Ovary (tissue), 7 donors: ENCODE measurements at regions not wholly inside any gene's neighbourhood (a gene's known extent, or its start where the extent isn't known, plus 50 kb on each side); places are given as distances from the start of the nearest gene placed in this dataset.

Experiments
- DNase-seq, 5 donors: peaks; one replicate each; pipeline ENCODE4 v3.0.0-alpha.2; 2019 to 2020
- H3K27ac ChIP-seq, 2 donors: fragments of 200-600 bp; one replicate each; pipeline versions ENCODE4 v1.5.1 to v1.8.0; 2019 to 2022
- H3K27me3 ChIP-seq: fragments of 200-600 bp; one replicate; pipeline ENCODE4 v1.8.0; 2022
- H3K36me3 ChIP-seq: fragments of 200-600 bp; sonication (generic); one replicate; pipeline ENCODE4 v1.5.1; 2019
- H3K4me1 ChIP-seq: one replicate; pipeline ENCODE4 v1.8.1; 2013; ENCODE audit warnings: mild to moderate bottlenecking, moderate library complexity; ENCODE audit not compliant: insufficient read depth
- H3K4me3 ChIP-seq: fragments of 200-600 bp; sonication (generic); one replicate; pipeline ENCODE4 v1.5.1; 2017
- H3K9me3 ChIP-seq, 2 donors: fragments of 200-600 bp in 1 of 2; sonication (generic) in 1 of 2; one replicate each; pipeline versions ENCODE4 v1.5.1 to v1.8.1; 2013 to 2019; ENCODE audit warnings: mild to moderate bottlenecking in 1 of 2, moderate library complexity in 1 of 2
- EP300 ChIP-seq: sonication (generic); formaldehyde crosslinking; IDR thresholded peaks from one replicate; pipeline ENCODE4 v1.6.1; 2017; ENCODE audit warnings: antibody characterized with exemption
- POLR2A ChIP-seq: fragments of 450-650 bp; IDR thresholded peaks from one replicate; pipeline ENCODE4 v1.6.1; 2017; ENCODE audit warnings: antibody characterized with exemption, mild to moderate bottlenecking, moderate library complexity
- WGBS, 3 donors: extraction: QIAGEN DNeasy Blood & Tissue Kit in 1 of 3; methylation state at CpG; one replicate each; pipeline versions ENCODE4 v1.1.5 to v1.1.7; 2013 to 2017; 5-methylcytosine and 5-hydroxymethylcytosine counted together
- intact Hi-C, 4 donors: fragments of 100-400 bp; cut with DNase I; formaldehyde crosslinking; loops; one replicate each; pipeline versions ENCODE4 v1.11.0 to v1.15.1; 2022 to 2023
- TF ChIP-seq, protein P1 (sequence below), 3 donors: fragments of 450-650 bp in 2 of 3; fragments of 200-600 bp in 1 of 3; IDR thresholded peaks; one replicate each; pipeline versions ENCODE4 v1.5.1 to v1.8.0; 2016 to 2022; ENCODE audit warnings: antibody characterized with exemption in 3 of 3, mild to moderate bottlenecking in 1 of 3
- donor health status: DM: no; HTN: no; CAD: no; lungs with moderate emphysema.
- donor health status: DM: no; HTN: no; CAD: no.
- donor health status: Bipolar disorder and iron deficiency.
- donor health status: DM: no; HTN: no; CAD: no.
- donor health status: DM: yes; HTN: yes; CAD: no.

DNA sequence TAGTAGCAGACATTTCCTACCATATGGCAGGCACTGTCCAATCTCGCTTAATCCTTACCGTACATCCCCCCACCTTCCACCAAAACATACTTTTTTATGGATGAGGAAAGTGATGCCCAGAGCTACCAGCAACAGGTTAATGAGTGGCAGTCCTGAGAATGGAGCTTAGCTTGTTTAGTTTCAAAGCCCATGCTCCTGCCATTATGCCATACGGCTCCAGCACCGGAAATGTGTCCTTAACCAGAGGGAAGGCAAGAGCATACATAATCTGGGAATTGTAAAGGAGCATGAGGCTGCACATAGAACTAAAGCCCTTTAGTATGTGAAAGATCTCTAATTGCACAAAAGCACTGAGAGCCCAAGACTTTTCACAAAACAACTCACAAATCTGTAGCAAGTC is 155.9 kb upstream of the PHYHIPL start:
- no peak overlapping the region for H3K4me3 ChIP-seq
- H3K9me3 ChIP-seq: no peaks in the 10 kb centered on the region
- H3K27ac ChIP-seq: no peak overlapping the region
- DNase-seq: no peak
- peaks cover 2% of the 10 kb centered on the region for H3K4me1 ChIP-seq
- no peaks in the 10 kb centered on the region for H3K27me3 ChIP-seq
- TF ChIP-seq, protein P1, sequence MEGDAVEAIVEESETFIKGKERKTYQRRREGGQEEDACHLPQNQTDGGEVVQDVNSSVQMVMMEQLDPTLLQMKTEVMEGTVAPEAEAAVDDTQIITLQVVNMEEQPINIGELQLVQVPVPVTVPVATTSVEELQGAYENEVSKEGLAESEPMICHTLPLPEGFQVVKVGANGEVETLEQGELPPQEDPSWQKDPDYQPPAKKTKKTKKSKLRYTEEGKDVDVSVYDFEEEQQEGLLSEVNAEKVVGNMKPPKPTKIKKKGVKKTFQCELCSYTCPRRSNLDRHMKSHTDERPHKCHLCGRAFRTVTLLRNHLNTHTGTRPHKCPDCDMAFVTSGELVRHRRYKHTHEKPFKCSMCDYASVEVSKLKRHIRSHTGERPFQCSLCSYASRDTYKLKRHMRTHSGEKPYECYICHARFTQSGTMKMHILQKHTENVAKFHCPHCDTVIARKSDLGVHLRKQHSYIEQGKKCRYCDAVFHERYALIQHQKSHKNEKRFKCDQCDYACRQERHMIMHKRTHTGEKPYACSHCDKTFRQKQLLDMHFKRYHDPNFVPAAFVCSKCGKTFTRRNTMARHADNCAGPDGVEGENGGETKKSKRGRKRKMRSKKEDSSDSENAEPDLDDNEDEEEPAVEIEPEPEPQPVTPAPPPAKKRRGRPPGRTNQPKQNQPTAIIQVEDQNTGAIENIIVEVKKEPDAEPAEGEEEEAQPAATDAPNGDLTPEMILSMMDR (IDR thresholded peaks at IDR 0.05): no peak
- TF ChIP-seq EP300 (no peak), POLR2A (no peak)
- intact Hi-C loops: no loop called here
- 86 to 95% (median 94%) methylated on average over 4 of the region's 4 CpGs for WGBS, 3 donors
- no peaks in the 10 kb centered on the region for H3K36me3 ChIP-seq

DNA sequence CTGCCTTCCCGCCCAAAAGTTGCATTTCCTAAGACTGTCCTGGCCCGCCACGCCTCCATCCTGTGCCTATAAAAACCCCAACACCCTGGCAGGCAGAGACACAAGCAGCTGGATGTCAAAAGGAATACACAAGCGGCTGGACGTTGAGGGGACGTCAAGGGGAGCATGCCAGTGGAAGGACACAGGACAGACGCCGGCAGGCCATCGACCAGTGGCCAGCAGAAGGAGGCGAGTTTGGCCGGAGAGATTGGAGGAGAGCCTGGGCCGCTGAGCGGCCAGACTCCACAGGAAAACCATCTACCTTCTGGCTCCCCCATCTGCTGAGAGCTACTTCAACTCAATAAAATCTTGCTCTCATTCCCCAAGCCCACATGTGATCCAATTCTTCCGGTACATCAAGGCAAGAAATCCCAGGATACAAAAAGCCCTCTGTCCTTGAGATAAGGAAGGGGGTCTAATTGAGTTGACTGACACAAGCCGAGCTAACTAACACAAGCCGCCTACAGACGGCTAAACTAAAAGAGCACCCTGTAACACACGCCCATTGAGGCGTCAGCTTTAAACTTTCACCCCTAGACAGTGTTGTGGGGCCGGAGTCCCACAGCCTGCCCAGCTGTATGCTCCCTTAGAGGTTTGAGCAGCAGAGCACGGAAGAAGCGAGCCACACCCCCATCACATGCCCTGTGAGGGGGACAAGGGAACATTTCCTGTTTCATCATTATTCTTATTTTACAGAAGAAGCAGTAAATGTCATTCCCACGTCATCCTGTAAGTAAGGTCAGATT is 150.3 kb upstream of the PHYHIPL start:
- Histone ChIP-seq H3K4me1 (no peaks in the 10 kb centered on the region), H3K9me3 (no peaks in the 10 kb centered on the region), H3K27ac (no peak overlapping the region), H3K36me3 (no peaks in the 10 kb centered on the region), H3K27me3 (no peaks in the 10 kb centered on the region), H3K4me3 (no peak overlapping the region)
- intact Hi-C loops: no loop called here
- no peak for DNase-seq
- TF ChIP-seq EP300: no peak
- TF ChIP-seq, protein P1 (IDR thresholded peaks at IDR 0.05): no peak
- no peak for TF ChIP-seq POLR2A
- WGBS, 3 donors: 93 to 94% (median 94%) methylated on average over 23 of the region's 23 CpGs

DNA sequence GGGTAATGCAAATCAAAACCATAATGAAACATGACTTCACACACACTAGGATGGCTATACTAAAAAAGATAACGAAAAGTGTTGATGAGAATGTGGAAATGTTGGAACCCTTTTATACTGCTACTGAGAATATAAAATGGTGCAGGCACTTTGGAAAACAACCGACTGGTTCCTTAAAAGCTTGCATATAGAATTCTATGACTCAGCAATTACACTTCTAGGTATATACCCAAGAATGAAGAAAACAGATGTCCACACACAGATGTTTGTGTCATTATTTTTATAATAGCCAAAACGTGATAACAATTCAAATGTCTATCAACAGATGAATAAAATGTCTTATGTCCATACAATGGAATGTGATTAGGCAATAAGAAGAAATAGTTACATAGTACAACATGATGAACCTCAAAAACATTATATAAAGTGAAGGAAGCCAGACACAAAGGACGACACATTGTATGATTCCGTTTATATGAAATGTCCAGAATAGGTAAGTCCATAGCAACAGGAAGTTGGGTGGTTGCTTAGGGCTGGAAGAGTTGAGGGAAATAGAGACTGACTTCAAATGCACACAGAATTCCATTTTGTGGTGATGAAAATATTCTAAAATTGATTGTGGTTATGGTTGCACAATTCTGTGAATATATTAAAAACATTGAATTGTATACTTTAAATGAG is 148.3 kb upstream of the PHYHIPL start:
- Histone ChIP-seq H3K36me3 (no peaks in the 10 kb centered on the region), H3K4me3 (no peak overlapping the region), H3K4me1 (no peaks in the 10 kb centered on the region), H3K27me3 (no peaks in the 10 kb centered on the region), H3K27ac (no peak overlapping the region), H3K9me3 (no peaks in the 10 kb centered on the region)
- TF ChIP-seq EP300: no peak
- intact Hi-C loops: no loop called here
- DNase-seq: no peak
- WGBS, 3 donors: 82 to 85% (median 85%) methylated on average over 5 of the region's 5 CpGs

DNA sequence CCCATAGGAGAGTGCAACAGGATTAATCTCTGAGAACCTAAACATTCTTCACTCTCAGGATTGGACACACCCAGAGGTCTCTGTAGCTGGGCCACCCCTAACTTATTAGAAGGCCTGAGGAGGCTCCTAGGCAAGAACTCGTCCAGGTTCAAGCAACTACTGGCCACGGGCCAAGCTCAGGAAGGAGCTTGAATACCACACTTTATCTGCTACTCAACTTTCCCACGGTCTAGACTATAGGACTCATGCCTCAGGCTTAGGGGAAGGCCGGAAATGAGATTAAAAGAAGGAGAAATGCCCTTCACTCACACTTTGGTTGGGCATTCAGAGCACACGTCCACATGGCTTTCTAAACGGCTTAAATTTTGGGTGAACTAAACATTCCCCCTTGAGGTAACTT is 142.8 kb upstream of the PHYHIPL start:
- no peak for DNase-seq
- TF ChIP-seq, protein P1 (IDR thresholded peaks at IDR 0.05): no peak
- TF ChIP-seq EP300: no peak
- no peak for TF ChIP-seq POLR2A
- peaks cover 1% of the 10 kb centered on the region for H3K4me1 ChIP-seq
- H3K36me3 ChIP-seq: no peaks in the 10 kb centered on the region
- H3K27me3 ChIP-seq: no peaks in the 10 kb centered on the region
- WGBS, 3 donors: 56 to 68% (median 65%) methylated on average over 6 of the region's 6 CpGs
- intact Hi-C loops: no loop called here
- H3K27ac ChIP-seq: no peak overlapping the region
- H3K9me3 ChIP-seq: no peaks in the 10 kb centered on the region
- no peak overlapping the region for H3K4me3 ChIP-seq
